ENCODE measurements at regions not wholly inside any gene's neighbourhood (a gene's known extent, or its start where the extent isn't known, plus 50 kb on each side); places are given as distances from the start of the nearest gene placed in this dataset.

DNA sequence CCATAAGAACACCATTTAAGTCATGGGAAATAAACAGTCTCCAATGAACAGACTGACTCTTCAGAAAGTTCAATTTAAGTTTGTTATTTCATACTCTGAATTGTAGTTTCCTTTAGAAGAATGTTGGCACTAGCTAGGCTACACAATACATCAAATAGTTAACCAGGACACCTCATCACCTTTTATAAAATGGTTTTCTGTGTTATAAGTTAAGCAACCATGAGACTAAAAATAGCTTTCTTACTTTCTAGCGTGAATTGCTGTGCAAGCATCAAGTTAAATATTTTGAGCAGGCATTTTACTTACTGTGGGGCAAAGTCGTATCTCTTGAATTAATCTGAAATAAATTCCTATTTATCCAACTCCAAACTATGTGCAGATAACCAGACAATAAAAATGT is 1092.6 kb upstream of the SLC39A10 start:
- ChIA-PET CTCF (no interaction called here), POLR2A (no interaction called here)
- Histone ChIP-seq H3K4me1 (ENCODE audit: control insufficient read depth, extremely low read depth, insufficient read depth, low read length) (no peaks in the 10 kb centered on the region), H3K9ac (replicated peaks; ENCODE audit: extremely low read depth, insufficient read depth, low read length) (no peak overlapping the region), H3K36me3 (ENCODE audit: control insufficient read depth in 2 of 2, extremely low read depth in 1 of 2, insufficient read depth in 2 of 2, low read length in 2 of 2) (no peaks in the 10 kb centered on the region), H3K4me2 (ENCODE audit: insufficient read depth, low read length) (no peak overlapping the region), H3K27me3 (ENCODE audit: control insufficient read depth in 2 of 2, insufficient read depth in 2 of 2, low read length in 2 of 2) (no peaks in the 10 kb centered on the region), H3K9me3 (replicated peaks; ENCODE audit: control insufficient read depth, insufficient read depth, low read length) (no peaks in the 10 kb centered on the region), H3K79me2 (ENCODE audit: control insufficient read depth, insufficient read depth, low read length) (no peaks in the 10 kb centered on the region), H3K4me3 (replicated peaks in 1 of 3; ENCODE audit: insufficient read depth in 1 of 3, low read depth in 1 of 3, low read length in 3 of 3) (no peak overlapping the region), H2AFZ (ENCODE audit: low read depth, low read length) (no peak overlapping the region), H3K9me1 (replicated peaks; ENCODE audit: control insufficient read depth, extremely low read depth, insufficient read depth, low read length) (no peaks in the 10 kb centered on the region), H4K20me1 (replicated peaks; ENCODE audit: control insufficient read depth, extremely low read depth, insufficient read depth, low read length) (no peaks in the 10 kb centered on the region), H3K27ac (ENCODE audit: insufficient read depth, low read depth, low read length) (no peak overlapping the region)
- no peak for TF ChIP-seq POLR2AphosphoS5 (IDR thresholded peaks at IDR 0.05; ENCODE audit: insufficient read depth, low read depth, low read length)
- no peak for TF ChIP-seq EZH2 (IDR thresholded peaks at IDR 0.05; ENCODE audit: borderline replicate concordance, low read depth, low read length, severe bottlenecking)
- TF ChIP-seq FOS (IDR thresholded peaks at IDR 0.05; ENCODE audit: borderline replicate concordance, insufficient read depth, low read length), result no peak
- TF ChIP-seq JUN (IDR thresholded peaks at IDR 0.05; ENCODE audit: borderline replicate concordance, insufficient read depth, insufficient read length, low read depth), result no peak
- no peak for TF ChIP-seq GATA2 (IDR thresholded peaks at IDR 0.05; ENCODE audit: insufficient read depth, insufficient read length, low read depth, low read length)
- TF ChIP-seq, protein P1, sequence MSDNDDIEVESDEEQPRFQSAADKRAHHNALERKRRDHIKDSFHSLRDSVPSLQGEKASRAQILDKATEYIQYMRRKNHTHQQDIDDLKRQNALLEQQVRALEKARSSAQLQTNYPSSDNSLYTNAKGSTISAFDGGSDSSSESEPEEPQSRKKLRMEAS (IDR thresholded peaks at IDR 0.05; ENCODE audit: insufficient read depth, insufficient read length), result no peak
- TF ChIP-seq POLR2A (IDR thresholded peaks at IDR 0.05; ENCODE audit: low read depth, low read length), result no peak
- TF ChIP-seq MYC (IDR thresholded peaks at IDR 0.05; ENCODE audit: low read depth, low read length), result no peak
- TF ChIP-seq, protein P2, sequence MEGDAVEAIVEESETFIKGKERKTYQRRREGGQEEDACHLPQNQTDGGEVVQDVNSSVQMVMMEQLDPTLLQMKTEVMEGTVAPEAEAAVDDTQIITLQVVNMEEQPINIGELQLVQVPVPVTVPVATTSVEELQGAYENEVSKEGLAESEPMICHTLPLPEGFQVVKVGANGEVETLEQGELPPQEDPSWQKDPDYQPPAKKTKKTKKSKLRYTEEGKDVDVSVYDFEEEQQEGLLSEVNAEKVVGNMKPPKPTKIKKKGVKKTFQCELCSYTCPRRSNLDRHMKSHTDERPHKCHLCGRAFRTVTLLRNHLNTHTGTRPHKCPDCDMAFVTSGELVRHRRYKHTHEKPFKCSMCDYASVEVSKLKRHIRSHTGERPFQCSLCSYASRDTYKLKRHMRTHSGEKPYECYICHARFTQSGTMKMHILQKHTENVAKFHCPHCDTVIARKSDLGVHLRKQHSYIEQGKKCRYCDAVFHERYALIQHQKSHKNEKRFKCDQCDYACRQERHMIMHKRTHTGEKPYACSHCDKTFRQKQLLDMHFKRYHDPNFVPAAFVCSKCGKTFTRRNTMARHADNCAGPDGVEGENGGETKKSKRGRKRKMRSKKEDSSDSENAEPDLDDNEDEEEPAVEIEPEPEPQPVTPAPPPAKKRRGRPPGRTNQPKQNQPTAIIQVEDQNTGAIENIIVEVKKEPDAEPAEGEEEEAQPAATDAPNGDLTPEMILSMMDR (IDR thresholded peaks at IDR 0.05; ENCODE audit: extremely low read depth in 1 of 2, insufficient read depth in 1 of 2, low read depth in 1 of 2, low read length in 2 of 2), result no peak
- dilution Hi-C loops (cut with MboI; ENCODE audit: extremely low pct_ligation_motif_present, low sequenced_read_pairs) (no loop called here), intact Hi-C loops (cut with micrococcal nuclease) (no loop called here)
- FAIRE-seq, result no peak
- no peak for DNase-seq (ENCODE audit: low read depth, low spot score)
- no TSS peak for BruUV-seq (replicated peaks)

Measured in endothelial cell of umbilical vein (primary cell).